SK-N-SH (cell line): ENCODE measurements at regions not wholly inside any gene's neighbourhood (a gene's known extent, or its start where the extent isn't known, plus 50 kb on each side); places are given as distances from the start of the nearest gene placed in this dataset.

Source experiments
- CTCF ChIA-PET: fragments of 300-600, 350-600 bp; formaldehyde crosslinking; extraction: SDS; loops from one replicate; lab custom pipeline; 2021; lab: Yijun Ruan, JAX
- POLR2A ChIA-PET: fragments of 350-600 bp; sonication (Branson Sonifier 250); formaldehyde crosslinking; extraction: SDS; loops from one replicate; lab custom pipeline; 2020; ENCODE audit warnings: antibody characterized with exemption, inconsistent platforms; lab: Yijun Ruan, JAX
- DNase-seq: peaks from one replicate; pipeline ENCODE4 v3.0.0; 2012
- H2AFZ ChIP-seq: fragments of 200-600 bp; sonication (generic); 2 replicates; pipeline ENCODE4 v1.8.1; 2016; ENCODE audit warnings: antibody characterized with exemption, mild to moderate bottlenecking, low read depth
- H3F3A ChIP-seq: fragments of 200-600 bp; sonication (generic); replicated peaks from 2 replicates; pipeline ENCODE3; 2016; ENCODE audit warnings: antibody characterized with exemption, mild to moderate bottlenecking; ENCODE audit not compliant: insufficient read depth
- H3K27ac ChIP-seq, 2 experiments: fragments of 200-500 bp in 1 of 2; fragments of 200-600 bp in 1 of 2; sonication (Bioruptor generic) in 1 of 2; sonication (generic), shearing (Covaris generic) in 1 of 2; 2 replicates each; pipeline versions ENCODE4 v1.5.1 to v1.6.1; 2014 to 2016; ENCODE audit warnings: low read depth in 2 of 2, inconsistent platforms in 1 of 2, low read length in 1 of 2, mild to moderate bottlenecking in 1 of 2, mixed read lengths in 1 of 2
- H3K27me3 ChIP-seq: fragments of 200-600 bp; sonication (generic), shearing (Covaris generic); 2 replicates; pipeline ENCODE4 v1.6.1; 2016; ENCODE audit warnings: mixed run types; ENCODE audit not compliant: insufficient read depth
- H3K36me3 ChIP-seq, 2 experiments: fragments of 200-500 bp in 1 of 2; fragments of 200-600 bp in 1 of 2; sonication (Bioruptor generic) in 1 of 2; sonication (generic) in 1 of 2; replicated peaks in 1 of 2; 2 replicates each; pipeline versions ENCODE3 to v1.5.1; 2014 to 2016; ENCODE audit warnings: low read length in 1 of 2, mild to moderate bottlenecking in 1 of 2; ENCODE audit not compliant: insufficient read depth in 2 of 2, control insufficient read depth in 1 of 2
- H3K4me1 ChIP-seq, 2 experiments: fragments of 200-500 bp in 1 of 2; fragments of 200-600 bp in 1 of 2; sonication (Bioruptor generic) in 1 of 2; sonication (generic), shearing (Covaris generic) in 1 of 2; 2 replicates each; pipeline versions ENCODE4 v1.5.1 to v1.6.1; 2014 to 2016; ENCODE audit warnings: low read depth in 1 of 2, low read length in 1 of 2, mixed run types in 1 of 2; ENCODE audit not compliant: insufficient read depth in 2 of 2, control insufficient read depth in 1 of 2
- H3K4me2 ChIP-seq: fragments of 200-600 bp; sonication (generic), shearing (Covaris generic); 2 replicates; pipeline ENCODE4 v1.6.1; 2017; ENCODE audit warnings: mixed run types
- H3K4me3 ChIP-seq, 2 experiments: fragments of 200-500 bp in 1 of 2; fragments of 200-600 bp in 1 of 2; sonication (Bioruptor generic) in 1 of 2; sonication (generic), shearing (Covaris generic) in 1 of 2; 2 replicates each; pipeline versions ENCODE4 v1.5.1 to v1.8.1; 2014 to 2016; ENCODE audit warnings: low read depth in 2 of 2, inconsistent platforms in 1 of 2, low read length in 1 of 2, mild to moderate bottlenecking in 1 of 2, mixed read lengths in 1 of 2, moderate library complexity in 1 of 2
- H3K79me2 ChIP-seq: fragments of 200-600 bp; sonication (generic); 2 replicates; pipeline ENCODE4 v1.8.1; 2017; ENCODE audit warnings: mild to moderate bottlenecking; ENCODE audit not compliant: insufficient read depth
- H3K9ac ChIP-seq: fragments of 200-600 bp; sonication (generic); 2 replicates; pipeline ENCODE4 v1.6.1; 2017; ENCODE audit warnings: mixed run types
- H3K9me2 ChIP-seq: fragments of 200-600 bp; sonication (generic); 2 replicates; pipeline ENCODE4 v1.6.1; 2017; ENCODE audit warnings: mixed run types
- H3K9me3 ChIP-seq: fragments of 200-600 bp; sonication (generic); 2 replicates; pipeline ENCODE4 v1.6.1; 2017; ENCODE audit warnings: mixed run types, mild to moderate bottlenecking, moderate library complexity
- H4K20me1 ChIP-seq: fragments of 200-600 bp; sonication (generic); 2 replicates; pipeline ENCODE4 v1.6.1; 2017; ENCODE audit warnings: mild to moderate bottlenecking, mixed run types; ENCODE audit not compliant: insufficient read depth
- CHD2 ChIP-seq: fragments of 150-350 bp; IDR thresholded peaks from 2 replicates; pipeline ENCODE4 v1.6.1; 2018; ENCODE audit warnings: low read length; ENCODE audit not compliant: partially characterized antibody
- CTCF ChIP-seq: fragments of 200-600 bp; sonication (generic); IDR thresholded peaks from 2 replicates; pipeline ENCODE4 v1.6.1; 2017; ENCODE audit warnings: antibody characterized with exemption, mild to moderate bottlenecking, moderate library complexity
- ELF1 ChIP-seq: IDR thresholded peaks from 2 replicates; pipeline ENCODE4 v1.4.0; 2012
- FOXJ3 ChIP-seq: sonication (generic); formaldehyde crosslinking; IDR thresholded peaks from 2 replicates; pipeline ENCODE4 v1.5.1; 2020; ENCODE audit warnings: mild to moderate bottlenecking, missing genetic modification reagents
- GATA2 ChIP-seq: sonication (generic); formaldehyde crosslinking; IDR thresholded peaks from 2 replicates; pipeline ENCODE4 v1.5.0; 2020; ENCODE audit warnings: mild to moderate bottlenecking, missing genetic modification reagents
- IRF3 ChIP-seq: fragments of 150-350 bp; IDR thresholded peaks from 2 replicates; pipeline ENCODE4 v1.6.1; 2016; ENCODE audit warnings: mild to moderate bottlenecking, low read depth, low read length
- JUND ChIP-seq: IDR thresholded peaks from 2 replicates; pipeline ENCODE4 v1.4.0; 2012
- MAX ChIP-seq: IDR thresholded peaks from 2 replicates; pipeline ENCODE4 v1.4.0; 2012; ENCODE audit warnings: low read depth
- MEF2A ChIP-seq: IDR thresholded peaks from 2 replicates; pipeline ENCODE4 v1.4.0; 2012; ENCODE audit warnings: low read depth, borderline replicate concordance
- MXI1 ChIP-seq: IDR thresholded peaks from 2 replicates; pipeline ENCODE4 v1.6.1; 2012; ENCODE audit warnings: mild to moderate bottlenecking, low read depth, low read length, improper control_type of control experiment
- RAD21 ChIP-seq: IDR thresholded peaks from 2 replicates; pipeline ENCODE4 v1.6.1; 2012; ENCODE audit warnings: mild to moderate bottlenecking, low read length
- RCOR1 ChIP-seq: fragments of 150-350 bp; IDR thresholded peaks from 2 replicates; pipeline ENCODE4 v1.6.1; 2017; ENCODE audit warnings: antibody characterized with exemption, low read length
- SIN3A ChIP-seq: IDR thresholded peaks from 2 replicates; pipeline ENCODE4 v1.6.1; 2012; ENCODE audit warnings: low read depth, mild to moderate bottlenecking, low read length, moderate library complexity, borderline replicate concordance
- SMC3 ChIP-seq: IDR thresholded peaks from 2 replicates; pipeline ENCODE4 v1.6.1; 2012; ENCODE audit warnings: low read depth, low read length, improper control_type of control experiment
- TAF1 ChIP-seq: IDR thresholded peaks from 2 replicates; pipeline ENCODE4 v1.6.1; 2012; ENCODE audit warnings: low read depth, mild to moderate bottlenecking, low read length, moderate library complexity, borderline replicate concordance
- USF1 ChIP-seq: IDR thresholded peaks from 2 replicates; pipeline ENCODE4 v1.4.0; 2012; ENCODE audit warnings: low read depth, borderline replicate concordance
- WGBS: methylation state at CpG from one replicate; pipeline ENCODE4 v1.1.6; 2017; ENCODE audit warnings: low lambda C conversion rate; 5-methylcytosine and 5-hydroxymethylcytosine counted together

- TF ChIP-seq CHD2: no peak
- TF ChIP-seq ELF1: no peak
- no peak for TF ChIP-seq MEF2A
Measured at GRCh38 chr16:86079255-86079885, 180.4 kb downstream of the IRF8 start (continued).

GRCh38 chr16:86080131-86080875 lies 181.3 kb downstream of the IRF8 start:
- no peaks in the 10 kb centered on the region for H4K20me1 ChIP-seq
- DNase-seq: no peak
- WGBS: 10% methylated on average over 12 of the region's 13 CpGs
- H3K9ac ChIP-seq: no peak overlapping the region
- no peaks in the 10 kb centered on the region for H3K9me3 ChIP-seq
- no peak overlapping the region for H3K4me3 ChIP-seq
- no peaks in the 10 kb centered on the region for H3K36me3 ChIP-seq
- H3K27ac ChIP-seq: no peak overlapping the region
- peaks cover 83% of the 10 kb centered on the region for H3K27me3 ChIP-seq
- no peaks in the 10 kb centered on the region for H3K9me2 ChIP-seq
- TF ChIP-seq MEF2A: no peak
- TF ChIP-seq CTCF: no peak
- TF ChIP-seq IRF3: no peak
- no peak for TF ChIP-seq RCOR1
- no peak for TF ChIP-seq MXI1
- no peak for TF ChIP-seq GATA2
- no peak for TF ChIP-seq FOXJ3 (CRISPR knock-in tag)
- no peak for TF ChIP-seq USF1
- no peak for TF ChIP-seq SMC3
- no peak for TF ChIP-seq JUND
- TF ChIP-seq MAX: no peak
- TF ChIP-seq SIN3A: no peak
- no peak for TF ChIP-seq TAF1
- no peak for TF ChIP-seq RAD21
- no peak overlapping the region for H3K4me2 ChIP-seq
- CTCF ChIA-PET: interaction anchor here (11.8 kb wide), 1 partner anchor 439 kb away, joined by 178 read pairs; no protein-coding TSS in a partner anchor
- no peaks in the 10 kb centered on the region for H3K79me2 ChIP-seq
- H2AFZ ChIP-seq: no peak overlapping the region
- no peaks in the 10 kb centered on the region for H3K4me1 ChIP-seq
- H3F3A ChIP-seq: no peaks in the 10 kb centered on the region
- POLR2A ChIA-PET: no interaction called here
